ENCODE measurements at regions not wholly inside any gene's neighbourhood (a gene's known extent, or its start where the extent isn't known, plus 50 kb on each side); places are given as distances from the start of the nearest gene placed in this dataset.

GRCh38 chr18:53798516-53798915 is 426.0 kb downstream of the MBD2 start:
- no peak for DNase-seq

- DNase-seq: no peak
Measured at GRCh38 chr18:53797998-53798495, 426.4 kb downstream of the MBD2 start.

GRCh38 chr18:53796040-53796729 is 428.3 kb downstream of the MBD2 start:
- DNase-seq: peak; percentile 36

- DNase-seq: no peak
Measured at GRCh38 chr18:53795610-53796009, 428.9 kb downstream of the MBD2 start.

- DNase-seq: no peak
Measured at GRCh38 chr18:53795061-53795460, 429.4 kb downstream of the MBD2 start.

GRCh38 chr18:53792762-53793161 is 431.7 kb downstream of the MBD2 start:
- no peak for DNase-seq

GRCh38 chr18:53790786-53791185 is 433.7 kb downstream of the MBD2 start:
- peak; percentile 78 for DNase-seq

- DNase-seq: no peak
Measured at GRCh38 chr18:53789376-53790247, 434.9 kb downstream of the MBD2 start.

- no peak for DNase-seq
Measured at GRCh38 chr18:53785811-53786210, 438.7 kb downstream of the MBD2 start.

GRCh38 chr18:53784253-53784652 is 440.2 kb downstream of the MBD2 start:
- no peak for DNase-seq

- DNase-seq: no peak
Measured at GRCh38 chr18:53780666-53781065, 443.8 kb downstream of the MBD2 start.

GRCh38 chr18:53772293-53772692 is 452.2 kb downstream of the MBD2 start:
- peak; percentile 21 for DNase-seq

- peak; percentile 62 for DNase-seq
Measured at GRCh38 chr18:53771664-53772063, 452.8 kb downstream of the MBD2 start.

GRCh38 chr18:53765211-53765610 is 459.3 kb downstream of the MBD2 start:
- peak; percentile 96 for DNase-seq

GRCh38 chr18:53764086-53764485 is 460.4 kb downstream of the MBD2 start:
- DNase-seq: no peak

- no peak for DNase-seq
Measured at GRCh38 chr18:53757328-53757727, 467.1 kb downstream of the MBD2 start.

- DNase-seq: no peak
Measured at GRCh38 chr18:53756610-53756972, 467.9 kb downstream of the MBD2 start.

GRCh38 chr18:53755914-53756609 is 468.4 kb downstream of the MBD2 start:
- no peak for DNase-seq

- no peak for DNase-seq
Measured at GRCh38 chr18:53754154-53754553, 470.3 kb downstream of the MBD2 start.

GRCh38 chr18:53753601-53754000 is 470.9 kb downstream of the MBD2 start:
- DNase-seq: no peak

GRCh38 chr18:53752781-53753367 is 471.6 kb downstream of the MBD2 start:
- peak; percentile 26 for DNase-seq

GRCh38 chr18:53749766-53750165 is 474.7 kb downstream of the MBD2 start:
- peak; percentile 14 for DNase-seq

GRCh38 chr18:53747663-53748160 is 476.8 kb downstream of the MBD2 start:
- DNase-seq: no peak
